ENCODE measurements at regions not wholly inside any gene's neighbourhood (a gene's known extent, or its start where the extent isn't known, plus 50 kb on each side); places are given as distances from the start of the nearest gene placed in this dataset.

DNA sequence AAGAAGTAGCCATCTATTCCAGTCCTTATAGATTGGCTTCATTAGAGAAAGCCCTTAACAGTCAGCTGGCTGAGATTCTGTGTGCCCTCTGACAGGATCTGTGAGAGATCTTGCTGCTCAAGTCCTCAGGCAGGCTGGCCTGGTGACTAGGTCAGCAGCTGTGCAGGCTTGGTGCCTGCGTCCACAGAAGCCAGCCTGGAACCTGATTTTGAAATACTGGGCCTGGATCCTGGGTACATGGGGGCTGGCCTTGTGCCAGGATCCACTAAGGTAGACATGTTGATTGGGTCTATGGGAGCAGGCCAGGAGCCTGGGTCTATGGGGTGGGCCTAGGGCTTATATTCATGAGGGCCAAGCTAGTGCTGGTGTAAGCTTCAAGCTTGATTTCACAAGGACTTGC lies 381.8 kb upstream of the MARCKS start:
- TF ChIP-seq, protein P1, sequence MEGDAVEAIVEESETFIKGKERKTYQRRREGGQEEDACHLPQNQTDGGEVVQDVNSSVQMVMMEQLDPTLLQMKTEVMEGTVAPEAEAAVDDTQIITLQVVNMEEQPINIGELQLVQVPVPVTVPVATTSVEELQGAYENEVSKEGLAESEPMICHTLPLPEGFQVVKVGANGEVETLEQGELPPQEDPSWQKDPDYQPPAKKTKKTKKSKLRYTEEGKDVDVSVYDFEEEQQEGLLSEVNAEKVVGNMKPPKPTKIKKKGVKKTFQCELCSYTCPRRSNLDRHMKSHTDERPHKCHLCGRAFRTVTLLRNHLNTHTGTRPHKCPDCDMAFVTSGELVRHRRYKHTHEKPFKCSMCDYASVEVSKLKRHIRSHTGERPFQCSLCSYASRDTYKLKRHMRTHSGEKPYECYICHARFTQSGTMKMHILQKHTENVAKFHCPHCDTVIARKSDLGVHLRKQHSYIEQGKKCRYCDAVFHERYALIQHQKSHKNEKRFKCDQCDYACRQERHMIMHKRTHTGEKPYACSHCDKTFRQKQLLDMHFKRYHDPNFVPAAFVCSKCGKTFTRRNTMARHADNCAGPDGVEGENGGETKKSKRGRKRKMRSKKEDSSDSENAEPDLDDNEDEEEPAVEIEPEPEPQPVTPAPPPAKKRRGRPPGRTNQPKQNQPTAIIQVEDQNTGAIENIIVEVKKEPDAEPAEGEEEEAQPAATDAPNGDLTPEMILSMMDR (IDR thresholded peaks at IDR 0.05; ENCODE audit: low read length), result no peak
- no peak for TF ChIP-seq EZH2 (optimal IDR thresholded peaks at IDR 0.05; ENCODE audit: low read depth, low read length)
- Histone ChIP-seq H2AFZ (ENCODE audit: low read length) (no peak overlapping the region), H3K27me3 (replicated peaks; ENCODE audit: insufficient read depth, low read length) (no peaks in the 10 kb centered on the region), H3K9me3 (replicated peaks; ENCODE audit: insufficient read depth, low read length) (no peaks in the 10 kb centered on the region), H3K36me3 (replicated peaks; ENCODE audit: insufficient read depth, low read length) (no peaks in the 10 kb centered on the region), H3K79me2 (ENCODE audit: low read length) (no peaks in the 10 kb centered on the region), H3K4me3 (ENCODE audit: low read length) (no peak overlapping the region), H3K9ac (ENCODE audit: low read length) (no peak overlapping the region), H3K27ac (ENCODE audit: low read length) (no peak overlapping the region), H3K9me2 (replicated peaks; ENCODE audit: insufficient read depth, low read length) (no peaks in the 10 kb centered on the region), H3K4me1 (ENCODE audit: low read length) (no peaks in the 10 kb centered on the region), H3K4me2 (ENCODE audit: low read depth, low read length) (no peak overlapping the region), H3F3A (ENCODE audit: insufficient read depth, low read length) (no peaks in the 10 kb centered on the region), H4K20me1 (ENCODE audit: insufficient read depth, low read length) (no peaks in the 10 kb centered on the region)
- DNase-seq, result no peak

DNA sequence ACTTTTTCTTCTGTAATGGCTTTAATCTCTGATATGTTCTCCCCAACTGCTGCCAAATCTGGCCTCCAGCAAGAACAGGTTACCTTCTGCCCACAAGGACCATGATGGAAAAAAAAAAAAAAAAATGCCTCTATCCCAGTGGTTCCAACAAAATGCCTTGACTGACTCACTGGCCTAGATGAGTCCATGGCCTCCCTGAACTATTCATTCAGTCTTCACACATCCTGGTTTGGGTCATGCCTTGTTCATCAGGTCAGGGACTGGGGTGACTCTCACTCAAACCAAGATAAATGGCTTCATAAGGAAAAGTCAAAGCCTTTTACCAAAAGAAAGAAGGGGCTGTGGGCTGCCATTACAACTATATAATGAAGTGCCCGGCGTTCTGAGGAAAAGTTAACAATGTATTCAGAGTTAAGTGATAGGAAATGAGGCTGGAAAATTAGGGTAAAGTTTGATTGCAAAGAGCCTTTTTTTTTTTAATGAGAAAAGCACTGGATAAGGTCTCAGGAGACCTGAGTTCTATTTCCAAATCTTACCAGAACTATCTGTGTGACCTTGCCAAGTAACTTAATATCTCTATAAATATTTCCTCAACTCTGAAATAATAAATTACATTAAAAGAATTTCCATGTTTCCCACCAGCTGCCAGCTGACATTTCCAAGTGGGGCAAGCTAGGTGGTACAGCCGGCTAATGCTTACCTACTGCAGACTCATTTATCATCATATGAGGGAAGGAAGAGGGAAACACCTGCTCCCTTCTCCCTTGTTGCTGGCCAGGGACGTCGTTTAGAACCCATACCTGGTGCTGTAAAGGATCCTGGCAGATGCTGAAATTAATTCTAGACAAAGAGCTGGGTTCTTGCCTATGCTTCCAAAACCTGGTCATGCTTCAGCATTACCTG lies 380.0 kb upstream of the MARCKS start:
- TF ChIP-seq EZH2phosphoT487 (IDR thresholded peaks at IDR 0.05; ENCODE audit: low read length), result no peak
- TF ChIP-seq, protein P1 (IDR thresholded peaks at IDR 0.05; ENCODE audit: low read length), result no peak
- no peak for TF ChIP-seq EZH2 (optimal IDR thresholded peaks at IDR 0.05; ENCODE audit: low read depth, low read length)
- Histone ChIP-seq H3K36me3 (replicated peaks; ENCODE audit: insufficient read depth, low read length) (no peaks in the 10 kb centered on the region), H3K9me2 (replicated peaks; ENCODE audit: insufficient read depth, low read length) (no peaks in the 10 kb centered on the region), H3F3A (ENCODE audit: insufficient read depth, low read length) (no peaks in the 10 kb centered on the region), H4K20me1 (ENCODE audit: insufficient read depth, low read length) (no peaks in the 10 kb centered on the region), H3K9me3 (replicated peaks; ENCODE audit: insufficient read depth, low read length) (no peaks in the 10 kb centered on the region), H3K9ac (ENCODE audit: low read length) (no peak overlapping the region), H3K79me2 (ENCODE audit: low read length) (no peaks in the 10 kb centered on the region), H3K27ac (ENCODE audit: low read length) (no peak overlapping the region), H3K4me1 (ENCODE audit: low read length) (no peaks in the 10 kb centered on the region), H3K4me2 (ENCODE audit: low read depth, low read length) (no peak overlapping the region), H3K4me3 (ENCODE audit: low read length) (no peak overlapping the region), H2AFZ (ENCODE audit: low read length) (no peak overlapping the region), H3K27me3 (replicated peaks; ENCODE audit: insufficient read depth, low read length) (no peaks in the 10 kb centered on the region)
- DNase-seq, result no peak

DNA sequence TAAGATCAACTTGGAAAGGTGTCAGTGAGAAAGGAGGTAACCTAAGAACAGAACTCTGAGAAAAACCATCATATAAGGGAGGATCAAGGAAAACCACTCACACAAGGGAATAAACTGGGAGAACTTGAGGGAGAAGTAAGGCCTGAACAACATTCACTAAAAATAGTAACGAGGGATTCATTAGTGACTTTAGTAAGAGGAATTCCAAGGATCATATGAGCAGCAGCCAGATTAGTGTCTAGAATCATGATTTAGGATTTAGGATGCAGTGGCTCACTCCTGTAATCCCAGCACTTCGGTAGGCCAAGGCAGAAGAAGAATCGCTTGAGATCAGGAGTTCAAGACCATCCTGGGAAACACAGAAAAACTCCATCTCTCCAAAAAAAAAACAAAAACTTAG lies 376.5 kb upstream of the MARCKS start:
- Histone ChIP-seq H2AFZ (ENCODE audit: low read length) (no peak overlapping the region), H3K36me3 (replicated peaks; ENCODE audit: insufficient read depth, low read length) (no peaks in the 10 kb centered on the region), H3K4me2 (ENCODE audit: low read depth, low read length) (no peak overlapping the region)

More for the DNA sequence above, 376.5 kb upstream of the MARCKS start:
- no peaks in the 10 kb centered on the region for H3K4me1 ChIP-seq (ENCODE audit: low read length)
- H4K20me1 ChIP-seq (ENCODE audit: insufficient read depth, low read length), result no peaks in the 10 kb centered on the region
- H3K9me2 ChIP-seq (replicated peaks; ENCODE audit: insufficient read depth, low read length), result no peaks in the 10 kb centered on the region
- H3K27ac ChIP-seq (ENCODE audit: low read length), result no peak overlapping the region
- no peaks in the 10 kb centered on the region for H3K27me3 ChIP-seq (replicated peaks; ENCODE audit: insufficient read depth, low read length)
- TF ChIP-seq, protein P1 (IDR thresholded peaks at IDR 0.05; ENCODE audit: low read length), result no peak
- no peak for TF ChIP-seq EZH2phosphoT487 (IDR thresholded peaks at IDR 0.05; ENCODE audit: low read length)
- no peak for TF ChIP-seq EZH2 (optimal IDR thresholded peaks at IDR 0.05; ENCODE audit: low read depth, low read length)
- no peak overlapping the region for H3K9ac ChIP-seq (ENCODE audit: low read length)
- no peaks in the 10 kb centered on the region for H3K79me2 ChIP-seq (ENCODE audit: low read length)
- no peak for DNase-seq
- H3K4me3 ChIP-seq (ENCODE audit: low read length), result no peak overlapping the region
- no peaks in the 10 kb centered on the region for H3K9me3 ChIP-seq (replicated peaks; ENCODE audit: insufficient read depth, low read length)
- no peaks in the 10 kb centered on the region for H3F3A ChIP-seq (ENCODE audit: insufficient read depth, low read length)

Data from MM.1S (cell line).